HepG2 (cell line): ENCODE measurements at regions not wholly inside any gene's neighbourhood (a gene's known extent, or its start where the extent isn't known, plus 50 kb on each side); places are given as distances from the start of the nearest gene placed in this dataset.

ENCODE experiments used
- ATAC-seq: fragments of 200-7000 bp; cut with Tn5 transposase; 3 replicates; pipeline ENCODE4 v1.9.1; 2020; ENCODE audit warnings: mild to moderate bottlenecking, moderate library complexity
- BruUV-seq: library from RNA; stranded (reverse); fragments of 400-500 nt; replicated peaks from 2 replicates; lab custom pipeline; 2021; lab: Mats Ljungman, UMichigan
- CTCF ChIA-PET: fragments of 300-600 bp; formaldehyde crosslinking; extraction: SDS; loops from one replicate; lab custom pipeline; 2021; ENCODE audit warnings: low total read pairs, inconsistent platforms, low intra/inter-chr PET ratio; lab: Yijun Ruan, JAX
- POLR2A ChIA-PET: fragments of 350-600 bp; sonication (Branson Sonifier 250); formaldehyde crosslinking; loops from one replicate; lab custom pipeline; 2020; ENCODE audit warnings: antibody characterized with exemption, inconsistent platforms; lab: Yijun Ruan, JAX
- DNase-seq: peaks from one replicate; pipeline ENCODE4 v3.0.0-alpha.2; 2015; ENCODE audit warnings: low spot score
- FAIRE-seq: peaks from 3 replicates; lab custom pipeline; 2011; peaks lifted over from hg19 to GRCh38; lab: Jason Lieb, UNC
- H2AFZ ChIP-seq: one replicate; pipeline ENCODE4 v1.6.1; 2011; ENCODE audit warnings: low read length, inconsistent platforms
- H3K27ac ChIP-seq: fragments of 300-600 bp; 3 replicates; pipeline ENCODE4 v1.8.0; 2011; ENCODE audit warnings: mixed run types, mild to moderate bottlenecking, mixed read lengths, low read length, inconsistent platforms; ENCODE audit not compliant: insufficient read depth; ENCODE audit errors: extremely low read length
- H3K27me3 ChIP-seq, 2 experiments: fragments of 200-600 bp in 1 of 2; 2 replicates in 1 of 2; 3 replicates in 1 of 2; pipeline versions ENCODE4 v1.6.0 to v1.8.0; 2011; ENCODE audit warnings: low read length in 2 of 2, mild to moderate bottlenecking in 2 of 2, moderate library complexity in 2 of 2, inconsistent platforms in 1 of 2; ENCODE audit not compliant: insufficient read depth in 2 of 2, control insufficient read depth in 1 of 2
- H3K36me3 ChIP-seq, 2 experiments: fragments of 200-600 bp in 1 of 2; replicated peaks in 1 of 2; 2 replicates in 1 of 2; 3 replicates in 1 of 2; pipeline versions ENCODE4 v1.5.1 to v1.8.0; 2011; ENCODE audit warnings: low read length in 2 of 2, inconsistent platforms in 1 of 2; ENCODE audit not compliant: insufficient read depth in 2 of 2, control insufficient read depth in 1 of 2
- H3K4me1 ChIP-seq: 2 replicates; pipeline ENCODE4 v1.5.1; 2012; ENCODE audit warnings: low read length, inconsistent platforms; ENCODE audit not compliant: insufficient read depth
- H3K4me2 ChIP-seq: 2 replicates; pipeline ENCODE4 v1.6.0; 2011; ENCODE audit warnings: low read depth, low read length, inconsistent platforms
- H3K4me3 ChIP-seq, 3 experiments: fragments of 200-600 bp in 1 of 3; sonication (generic), shearing (Covaris generic) in 1 of 3; replicated peaks in 1 of 3; 2 replicates each; pipeline ENCODE4 v1.5.1; 2011 to 2016; ENCODE audit warnings: low read length in 3 of 3, inconsistent platforms in 2 of 3, low read depth in 2 of 3, mild to moderate bottlenecking in 2 of 3, control low read depth in 1 of 3, mixed read lengths in 1 of 3; ENCODE audit not compliant: insufficient read depth in 1 of 3
- H3K79me2 ChIP-seq: one replicate; pipeline ENCODE4 v1.6.1; 2011; ENCODE audit warnings: low read length, inconsistent platforms; ENCODE audit not compliant: insufficient read depth
- H3K9ac ChIP-seq: 2 replicates; pipeline ENCODE4 v1.6.0; 2011; ENCODE audit warnings: mild to moderate bottlenecking, low read depth, low read length, inconsistent platforms; ENCODE audit not compliant: insufficient read depth
- H3K9me3 ChIP-seq: 2 replicates; pipeline ENCODE4 v1.5.1; 2012; ENCODE audit warnings: mild to moderate bottlenecking, low read length
- H4K20me1 ChIP-seq: 2 replicates; pipeline ENCODE4 v1.6.0; 2011; ENCODE audit warnings: inconsistent platforms, mild to moderate bottlenecking, low read length, moderate library complexity; ENCODE audit not compliant: insufficient read depth
- AHR ChIP-seq: IDR thresholded peaks from 2 replicates; pipeline ENCODE4 v1.6.1; 2018; ENCODE audit warnings: missing genetic modification reagents, missing compliant biosample characterization
- ATF7-NPFF ChIP-seq: sonication (generic); formaldehyde crosslinking; IDR thresholded peaks from 2 replicates; pipeline ENCODE4 v1.8.1; 2023; ENCODE audit warnings: mild to moderate bottlenecking, low read depth, missing genetic modification reagents, moderate library complexity
- BORCS8-MEF2B ChIP-seq: sonication (generic); formaldehyde crosslinking; IDR thresholded peaks from 2 replicates; pipeline ENCODE4 v1.8.0; 2022; ENCODE audit warnings: mild to moderate bottlenecking, missing genetic modification reagents
- DNMT1 ChIP-seq: sonication (generic); formaldehyde crosslinking; IDR thresholded peaks from 2 replicates; pipeline ENCODE4 v1.5.1; 2020; ENCODE audit warnings: mild to moderate bottlenecking, missing genetic modification reagents
- FUBP1 ChIP-seq: sonication (generic); formaldehyde crosslinking; IDR thresholded peaks from 2 replicates; pipeline ENCODE4 v1.5.1; 2020; ENCODE audit warnings: missing genetic modification reagents, mild to moderate bottlenecking, borderline replicate concordance
- MAFK ChIP-seq, 2 experiments: IDR thresholded peaks in 1 of 2; conservative IDR thresholded peaks in 1 of 2; 2 replicates each; pipeline ENCODE4 v1.6.1; 2011; ENCODE audit warnings: improper control_type of control experiment in 2 of 2, low read length in 2 of 2
- MATR3 ChIP-seq: sonication (generic); formaldehyde crosslinking; IDR thresholded peaks from 2 replicates; pipeline ENCODE4 v1.4.0; 2020; ENCODE audit warnings: missing genetic modification reagents
- PHB2 ChIP-seq: fragments of 450-650 bp; IDR thresholded peaks from 2 replicates; pipeline ENCODE4 v1.6.1; 2018; ENCODE audit not compliant: partially characterized antibody
- TAF15 ChIP-seq: fragments of 200-400 bp; formaldehyde crosslinking; IDR thresholded peaks from one replicate; pipeline ENCODE4 v1.6.1; 2018; ENCODE audit warnings: mild to moderate bottlenecking, low read depth, low read length; ENCODE audit not compliant: poor library complexity, severe bottlenecking
- ZFP1 ChIP-seq: IDR thresholded peaks from 2 replicates; pipeline ENCODE4 v1.6.1; 2016
- ZNF350 ChIP-seq: sonication (generic); formaldehyde crosslinking; IDR thresholded peaks from 2 replicates; pipeline ENCODE4 v1.4.0; 2020; ENCODE audit warnings: mild to moderate bottlenecking, low read depth, missing genetic modification reagents, borderline replicate concordance
- ZNF589 ChIP-seq: sonication (generic); formaldehyde crosslinking; conservative IDR thresholded peaks from 2 replicates; pipeline ENCODE4 v1.8.0; 2022; ENCODE audit warnings: mild to moderate bottlenecking, moderate library complexity, missing genetic modification reagents
- ZNF605 ChIP-seq: sonication (generic); formaldehyde crosslinking; IDR thresholded peaks from 2 replicates; pipeline ENCODE4 v1.8.0; 2022; ENCODE audit warnings: mild to moderate bottlenecking, missing genetic modification reagents
- ZNF740 ChIP-seq: sonication (generic); formaldehyde crosslinking; IDR thresholded peaks from 2 replicates; pipeline ENCODE4 v1.4.0; 2020; ENCODE audit warnings: missing genetic modification reagents
- ZSCAN9 ChIP-seq: IDR thresholded peaks from 2 replicates; pipeline ENCODE4 v1.6.1; 2016; ENCODE audit warnings: borderline replicate concordance
- WGBS: methylation state at CpG from one replicate; pipeline ENCODE4 v1.1.6; 2017; ENCODE audit warnings: low lambda C conversion rate; 5-methylcytosine and 5-hydroxymethylcytosine counted together
- in situ Hi-C: cut with HindIII; loops from 2 replicates; pipeline ENCODE4 v1.10.0; 2017; ENCODE audit warnings: low pct_unique_long_range_greater_than_20kb; ENCODE audit not compliant: extremely low pct_ligation_motif_present
- intact Hi-C: fragments of 100-400 bp; cut with micrococcal nuclease; formaldehyde crosslinking; loops from one replicate; pipeline ENCODE4 v1.10.0; 2022; ENCODE audit not compliant: unreplicated experiment
- TF ChIP-seq, protein P1 (sequence below), 2 experiments: sonication (generic) in 1 of 2; formaldehyde crosslinking in 1 of 2; IDR thresholded peaks; 2 replicates each; pipeline versions ENCODE4 v1.6.1 to v1.9.0; 2014 to 2022; ENCODE audit warnings: antibody characterized with exemption in 1 of 2, borderline replicate concordance in 1 of 2, inconsistent platforms in 1 of 2, low read depth in 1 of 2, missing genetic modification reagents in 1 of 2

- H3K27ac ChIP-seq = no peak overlapping the region
- no peak for ATAC-seq
- no TSS peak for BruUV-seq
- H3K4me1 ChIP-seq = no peaks in the 10 kb centered on the region
- no peaks in the 10 kb centered on the region for H3K36me3 ChIP-seq
- WGBS = 7% methylated on average over 2 of the region's 2 CpGs
- H3K4me3 ChIP-seq = no peak overlapping the region
- in situ Hi-C loops (no loop called here), intact Hi-C loops (no loop called here)
- FAIRE-seq = no peak
- no peak overlapping the region for H2AFZ ChIP-seq
- ChIA-PET CTCF (no interaction called here), POLR2A (no interaction called here)
- no peaks in the 10 kb centered on the region for H3K9me3 ChIP-seq
- no peak overlapping the region for H3K9ac ChIP-seq
- H4K20me1 ChIP-seq = no peaks in the 10 kb centered on the region
- TF ChIP-seq, protein P1, sequence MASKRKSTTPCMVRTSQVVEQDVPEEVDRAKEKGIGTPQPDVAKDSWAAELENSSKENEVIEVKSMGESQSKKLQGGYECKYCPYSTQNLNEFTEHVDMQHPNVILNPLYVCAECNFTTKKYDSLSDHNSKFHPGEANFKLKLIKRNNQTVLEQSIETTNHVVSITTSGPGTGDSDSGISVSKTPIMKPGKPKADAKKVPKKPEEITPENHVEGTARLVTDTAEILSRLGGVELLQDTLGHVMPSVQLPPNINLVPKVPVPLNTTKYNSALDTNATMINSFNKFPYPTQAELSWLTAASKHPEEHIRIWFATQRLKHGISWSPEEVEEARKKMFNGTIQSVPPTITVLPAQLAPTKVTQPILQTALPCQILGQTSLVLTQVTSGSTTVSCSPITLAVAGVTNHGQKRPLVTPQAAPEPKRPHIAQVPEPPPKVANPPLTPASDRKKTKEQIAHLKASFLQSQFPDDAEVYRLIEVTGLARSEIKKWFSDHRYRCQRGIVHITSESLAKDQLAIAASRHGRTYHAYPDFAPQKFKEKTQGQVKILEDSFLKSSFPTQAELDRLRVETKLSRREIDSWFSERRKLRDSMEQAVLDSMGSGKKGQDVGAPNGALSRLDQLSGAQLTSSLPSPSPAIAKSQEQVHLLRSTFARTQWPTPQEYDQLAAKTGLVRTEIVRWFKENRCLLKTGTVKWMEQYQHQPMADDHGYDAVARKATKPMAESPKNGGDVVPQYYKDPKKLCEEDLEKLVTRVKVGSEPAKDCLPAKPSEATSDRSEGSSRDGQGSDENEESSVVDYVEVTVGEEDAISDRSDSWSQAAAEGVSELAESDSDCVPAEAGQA (IDR thresholded peaks at IDR 0.05; ENCODE audit: low read depth) = no peak
- TF ChIP-seq, protein P1 (CRISPR knock-in tag; IDR thresholded peaks at IDR 0.05; ENCODE audit: borderline replicate concordance) = no peak
- TF ChIP-seq DNMT1 (CRISPR knock-in tag) (no peak), ZNF589 (CRISPR knock-in tag) (no peak), ZNF350 (no peak), ZSCAN9 (CRISPR knock-in tag) (no peak), ZNF605 (CRISPR knock-in tag) (no peak), ZNF740 (no peak), MATR3 (CRISPR knock-in tag) (no peak), AHR (no peak), ZFP1 (no peak), PHB2 (no peak), MAFK (conservative IDR thresholded peaks at IDR 0.05 in 1 of 2, IDR thresholded peaks at IDR 0.05 in 1 of 2; ENCODE audit: low read length in 2 of 2) (no peak), BORCS8-MEF2B (no peak), ATF7-NPFF (CRISPR knock-in tag) (no peak), FUBP1 (CRISPR knock-in tag) (no peak), TAF15 (no peak)
- TF ChIP-seq, all 625 proteins: peak for 0
- no peak for DNase-seq
- no peaks in the 10 kb centered on the region for H3K79me2 ChIP-seq
- no peaks in the 10 kb centered on the region for H3K27me3 ChIP-seq
- H3K4me2 ChIP-seq = no peak overlapping the region
Observed at GRCh38 chr7:34331102-34331501, 326.9 kb upstream of the NPSR1 start.
